Nephron progenitor cell (in vitro differentiated cells): ENCODE measurements at regions not wholly inside any gene's neighbourhood (a gene's known extent, or its start where the extent isn't known, plus 50 kb on each side); places are given as distances from the start of the nearest gene placed in this dataset.

Experiments
- DNase-seq: peaks from one replicate; pipeline ENCODE4 v3.0.0; 2021
- H3K27ac Mint-ChIP-seq: 2 replicates; pipeline ENCODE4 v1.8.0; 2021; ENCODE audit warnings: mild to moderate bottlenecking, moderate library complexity, mixed read lengths
- H3K27me3 Mint-ChIP-seq: 2 replicates; pipeline ENCODE4 v1.8.0; 2021; ENCODE audit warnings: mild to moderate bottlenecking, low read depth, mixed read lengths; ENCODE audit not compliant: poor library complexity
- H3K36me3 Mint-ChIP-seq: 2 replicates; pipeline ENCODE4 v1.8.0; 2021; ENCODE audit warnings: low read depth, mixed read lengths
- H3K4me1 Mint-ChIP-seq: 2 replicates; pipeline ENCODE4 v1.8.0; 2021; ENCODE audit warnings: mixed read lengths
- H3K4me3 Mint-ChIP-seq: 2 replicates; pipeline ENCODE4 v1.8.0; 2021; ENCODE audit warnings: mild to moderate bottlenecking, moderate library complexity, mixed read lengths
- H3K9me3 Mint-ChIP-seq: 2 replicates; pipeline ENCODE4 v1.8.0; 2021; ENCODE audit warnings: mild to moderate bottlenecking, moderate library complexity, mixed read lengths
- TF ChIP-seq, protein P1 (sequence below): fragments of 200-600 bp; sonication (generic); IDR thresholded peaks from 2 replicates; pipeline ENCODE4 v1.5.0; 2021; ENCODE audit warnings: antibody characterized with exemption

DNA sequence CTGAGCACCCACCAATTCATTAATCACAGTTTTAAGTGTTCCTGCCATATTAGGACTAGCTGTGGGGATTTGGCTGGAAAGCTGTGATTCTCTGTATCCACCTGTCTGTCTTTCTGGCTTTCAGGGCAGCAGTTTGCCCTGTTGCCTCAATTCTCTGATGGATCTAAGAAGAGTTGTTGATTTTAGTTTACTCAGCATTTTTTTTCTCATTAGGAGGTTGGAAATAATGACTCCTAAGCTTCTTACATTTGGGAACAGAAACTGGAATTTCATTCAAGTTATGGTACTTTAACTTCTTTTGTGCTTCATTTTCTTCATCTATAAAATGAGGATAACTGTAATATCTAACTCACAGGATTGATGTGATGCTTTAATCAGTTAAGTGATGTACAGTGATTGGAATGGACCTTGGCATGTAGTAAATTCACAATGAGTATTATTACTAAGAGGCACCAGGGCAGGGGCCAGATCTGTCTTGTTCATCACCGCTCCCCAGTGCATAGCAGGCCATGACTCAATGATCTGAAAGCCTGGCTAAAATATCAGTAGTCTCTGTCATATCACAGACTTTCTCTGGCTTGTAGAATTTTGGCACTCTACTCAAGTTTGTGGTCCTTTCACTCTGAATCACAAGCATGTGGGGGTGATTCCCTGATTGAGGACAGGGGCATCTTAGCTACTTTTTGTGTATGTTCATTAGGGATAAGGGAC lies 51.4 kb upstream of the GREM2 start:
- Mint-ChIP-seq H3K4me1 (peaks cover 7% of the 10 kb centered on the region), H3K27ac (no peak overlapping the region), H3K4me3 (no peak overlapping the region), H3K36me3 (no peaks in the 10 kb centered on the region), H3K27me3 (no peaks in the 10 kb centered on the region), H3K9me3 (no peaks in the 10 kb centered on the region)
- no peak for DNase-seq
- TF ChIP-seq, protein P1, sequence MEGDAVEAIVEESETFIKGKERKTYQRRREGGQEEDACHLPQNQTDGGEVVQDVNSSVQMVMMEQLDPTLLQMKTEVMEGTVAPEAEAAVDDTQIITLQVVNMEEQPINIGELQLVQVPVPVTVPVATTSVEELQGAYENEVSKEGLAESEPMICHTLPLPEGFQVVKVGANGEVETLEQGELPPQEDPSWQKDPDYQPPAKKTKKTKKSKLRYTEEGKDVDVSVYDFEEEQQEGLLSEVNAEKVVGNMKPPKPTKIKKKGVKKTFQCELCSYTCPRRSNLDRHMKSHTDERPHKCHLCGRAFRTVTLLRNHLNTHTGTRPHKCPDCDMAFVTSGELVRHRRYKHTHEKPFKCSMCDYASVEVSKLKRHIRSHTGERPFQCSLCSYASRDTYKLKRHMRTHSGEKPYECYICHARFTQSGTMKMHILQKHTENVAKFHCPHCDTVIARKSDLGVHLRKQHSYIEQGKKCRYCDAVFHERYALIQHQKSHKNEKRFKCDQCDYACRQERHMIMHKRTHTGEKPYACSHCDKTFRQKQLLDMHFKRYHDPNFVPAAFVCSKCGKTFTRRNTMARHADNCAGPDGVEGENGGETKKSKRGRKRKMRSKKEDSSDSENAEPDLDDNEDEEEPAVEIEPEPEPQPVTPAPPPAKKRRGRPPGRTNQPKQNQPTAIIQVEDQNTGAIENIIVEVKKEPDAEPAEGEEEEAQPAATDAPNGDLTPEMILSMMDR, result no peak
